ENCODE measurements at regions not wholly inside any gene's neighbourhood (a gene's known extent, or its start where the extent isn't known, plus 50 kb on each side); places are given as distances from the start of the nearest gene placed in this dataset.

DNA sequence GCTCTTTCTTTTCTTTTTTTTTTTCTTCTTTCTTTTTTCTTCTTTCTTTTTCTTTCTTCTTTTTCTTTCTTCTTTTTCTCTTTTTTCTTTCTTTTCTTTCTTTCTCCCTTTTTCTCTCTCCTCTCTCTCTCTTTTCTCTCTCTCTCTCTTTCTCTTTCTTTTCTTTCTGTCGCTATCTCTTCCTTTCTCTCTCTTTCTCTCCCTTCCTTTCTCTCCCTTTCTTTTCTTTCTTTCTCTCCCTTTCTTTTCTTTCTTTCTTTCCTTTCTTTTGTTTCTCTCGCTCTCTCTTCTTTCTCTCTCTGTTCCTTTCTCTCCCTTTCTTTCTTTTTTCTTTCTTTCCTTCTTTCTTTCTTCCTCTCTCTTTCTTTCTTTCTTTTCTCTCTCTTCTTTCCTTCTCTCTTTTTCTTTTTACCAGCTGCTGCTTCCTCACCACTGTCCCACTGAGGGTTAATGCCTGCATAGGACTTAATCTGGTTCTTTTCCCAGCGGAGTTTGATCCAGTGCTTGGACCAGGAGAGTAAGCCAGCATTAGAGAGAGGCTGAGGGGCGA, 145.4 kb upstream of the SIX2 start:
- no peak for DNase-seq
- no peaks in the 10 kb centered on the region for H3K36me3 ChIP-seq
- H3K4me1 ChIP-seq = no peaks in the 10 kb centered on the region
- no peak overlapping the region for H3K4me3 ChIP-seq
- H3K27me3 ChIP-seq = no peaks in the 10 kb centered on the region
- H3K27ac ChIP-seq = no peak overlapping the region
- TF ChIP-seq, protein P1, sequence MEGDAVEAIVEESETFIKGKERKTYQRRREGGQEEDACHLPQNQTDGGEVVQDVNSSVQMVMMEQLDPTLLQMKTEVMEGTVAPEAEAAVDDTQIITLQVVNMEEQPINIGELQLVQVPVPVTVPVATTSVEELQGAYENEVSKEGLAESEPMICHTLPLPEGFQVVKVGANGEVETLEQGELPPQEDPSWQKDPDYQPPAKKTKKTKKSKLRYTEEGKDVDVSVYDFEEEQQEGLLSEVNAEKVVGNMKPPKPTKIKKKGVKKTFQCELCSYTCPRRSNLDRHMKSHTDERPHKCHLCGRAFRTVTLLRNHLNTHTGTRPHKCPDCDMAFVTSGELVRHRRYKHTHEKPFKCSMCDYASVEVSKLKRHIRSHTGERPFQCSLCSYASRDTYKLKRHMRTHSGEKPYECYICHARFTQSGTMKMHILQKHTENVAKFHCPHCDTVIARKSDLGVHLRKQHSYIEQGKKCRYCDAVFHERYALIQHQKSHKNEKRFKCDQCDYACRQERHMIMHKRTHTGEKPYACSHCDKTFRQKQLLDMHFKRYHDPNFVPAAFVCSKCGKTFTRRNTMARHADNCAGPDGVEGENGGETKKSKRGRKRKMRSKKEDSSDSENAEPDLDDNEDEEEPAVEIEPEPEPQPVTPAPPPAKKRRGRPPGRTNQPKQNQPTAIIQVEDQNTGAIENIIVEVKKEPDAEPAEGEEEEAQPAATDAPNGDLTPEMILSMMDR (IDR thresholded peaks at IDR 0.05) = no peak
- no peak for TF ChIP-seq POLR2A (IDR thresholded peaks at IDR 0.05)
- no peaks in the 10 kb centered on the region for H3K9me3 ChIP-seq

DNA sequence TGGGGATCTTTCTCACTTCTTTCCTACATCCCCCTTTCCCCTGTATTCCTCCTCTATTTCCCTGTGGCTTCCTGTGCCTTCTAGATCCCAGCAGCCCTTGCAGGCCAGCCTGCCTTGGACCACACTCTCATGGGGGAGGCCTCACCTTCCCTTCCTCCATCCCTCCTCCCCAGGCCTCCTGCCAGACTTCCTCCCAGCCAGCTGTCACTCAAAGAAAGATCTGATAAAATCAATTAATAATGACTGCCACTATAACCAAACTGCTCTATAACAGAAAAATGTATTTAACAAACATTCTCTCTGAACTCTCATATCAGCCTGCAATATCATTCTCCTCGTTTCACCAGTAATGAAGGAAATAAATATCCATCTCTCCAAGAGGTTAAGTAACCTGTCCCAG, 144.9 kb upstream of the SIX2 start:
- TF ChIP-seq, protein P1 (IDR thresholded peaks at IDR 0.05) = no peak
- no peak for TF ChIP-seq POLR2A (IDR thresholded peaks at IDR 0.05)

DNA sequence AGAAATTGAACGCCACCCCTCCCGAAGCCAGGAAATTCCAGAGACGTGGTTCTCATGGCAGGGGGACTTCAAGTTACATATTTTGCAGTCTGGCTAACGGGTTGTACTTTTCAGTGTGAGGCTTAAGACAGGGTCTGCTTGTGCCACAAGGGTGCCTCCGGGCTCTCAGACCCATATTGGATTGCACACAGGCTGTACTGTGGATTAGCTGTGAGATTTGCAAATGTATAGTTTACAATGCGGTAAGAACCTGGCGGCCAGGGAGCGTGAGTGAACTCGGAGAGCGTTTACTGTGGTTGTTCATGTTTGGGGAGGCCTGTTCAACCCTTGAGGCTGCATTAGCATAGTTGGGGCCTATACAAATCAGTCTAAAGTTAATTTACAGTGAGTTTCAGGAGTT, 143.9 kb upstream of the SIX2 start:
- no peak overlapping the region for H3K4me3 ChIP-seq
- no peak overlapping the region for H3K27ac ChIP-seq
- no peak for DNase-seq
- no peaks in the 10 kb centered on the region for H3K36me3 ChIP-seq
- H3K27me3 ChIP-seq = no peaks in the 10 kb centered on the region
- no peaks in the 10 kb centered on the region for H3K9me3 ChIP-seq
- no peak for TF ChIP-seq POLR2A (IDR thresholded peaks at IDR 0.05)
- TF ChIP-seq, protein P1 (IDR thresholded peaks at IDR 0.05) = no peak
- H3K4me1 ChIP-seq = no peaks in the 10 kb centered on the region

More for the DNA sequence above, 144.9 kb upstream of the SIX2 start:
- Histone ChIP-seq H3K27ac (no peak overlapping the region), H3K4me3 (no peak overlapping the region), H3K27me3 (no peaks in the 10 kb centered on the region), H3K4me1 (no peaks in the 10 kb centered on the region), H3K36me3 (no peaks in the 10 kb centered on the region), H3K9me3 (no peaks in the 10 kb centered on the region)
- DNase-seq = no peak

DNA sequence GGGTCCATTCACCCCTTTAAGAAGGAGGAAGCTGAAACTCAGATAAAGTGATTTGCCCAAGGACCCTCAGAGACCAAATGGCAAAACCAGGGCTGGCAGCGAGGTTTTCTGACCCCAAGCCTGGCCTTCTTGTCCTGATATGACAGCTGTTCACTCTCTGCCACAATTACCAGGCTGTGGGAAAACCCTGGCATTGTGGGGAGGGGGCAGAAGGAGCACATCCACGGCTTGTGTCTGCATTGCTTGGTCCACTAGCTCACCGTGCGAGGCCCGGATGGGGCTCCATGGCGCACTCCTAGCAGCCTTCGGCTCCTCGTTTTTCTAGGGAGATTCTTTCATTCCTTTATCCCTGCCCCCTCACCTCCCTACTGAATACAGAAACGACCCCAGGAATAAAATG, 143.4 kb upstream of the SIX2 start:
- TF ChIP-seq POLR2A (IDR thresholded peaks at IDR 0.05) = no peak
- TF ChIP-seq, protein P1 (IDR thresholded peaks at IDR 0.05) = no peak
- Histone ChIP-seq H3K27ac (no peak overlapping the region), H3K4me3 (no peak overlapping the region), H3K36me3 (no peaks in the 10 kb centered on the region), H3K4me1 (no peaks in the 10 kb centered on the region), H3K27me3 (no peaks in the 10 kb centered on the region), H3K9me3 (no peaks in the 10 kb centered on the region)
- DNase-seq = no peak

DNA sequence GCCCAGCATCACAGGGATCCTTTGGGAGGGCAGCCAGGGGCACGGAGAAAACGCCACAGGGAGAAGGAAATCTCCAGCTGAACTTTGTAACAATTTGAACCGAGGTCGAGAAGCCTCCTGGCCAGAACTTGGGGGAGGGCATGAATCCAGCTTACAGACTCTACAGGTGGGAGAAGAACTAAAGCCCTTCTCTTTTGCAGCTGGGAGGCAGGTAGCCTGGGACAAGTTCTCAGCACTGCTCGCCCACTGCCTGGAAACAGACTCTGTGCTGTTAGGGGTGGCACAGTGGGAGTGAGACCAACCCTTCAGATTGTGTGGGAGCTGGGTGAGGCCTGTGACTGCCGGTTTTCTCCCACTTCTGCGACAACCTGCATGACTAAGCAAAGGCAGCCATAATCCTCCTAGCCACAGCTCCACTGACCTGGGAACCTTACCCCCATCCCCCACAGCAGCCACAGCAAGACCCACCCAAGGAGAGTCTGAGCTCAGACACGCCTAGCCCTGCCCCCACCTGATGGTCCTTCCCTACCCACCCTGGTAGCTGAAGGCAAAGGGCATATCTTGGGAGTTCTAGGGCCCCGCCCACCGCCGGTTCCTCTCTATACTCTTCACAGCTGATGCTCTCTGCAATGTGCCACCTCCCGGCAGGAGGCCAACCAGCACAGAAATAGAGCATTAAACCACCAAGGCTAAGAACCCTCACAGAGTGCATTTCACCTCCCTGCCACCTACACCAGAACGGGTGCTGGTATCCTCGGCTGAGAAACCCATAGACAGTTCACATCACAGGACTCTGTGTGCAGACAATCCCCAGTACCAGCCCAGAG, 136.0 kb upstream of the SIX2 start:
- no peak for TF ChIP-seq POLR2A (IDR thresholded peaks at IDR 0.05)
- TF ChIP-seq, protein P1 (IDR thresholded peaks at IDR 0.05) = no peak
- Histone ChIP-seq H3K27ac (no peak overlapping the region), H3K27me3 (no peaks in the 10 kb centered on the region), H3K4me3 (no peak overlapping the region), H3K9me3 (no peaks in the 10 kb centered on the region), H3K36me3 (no peaks in the 10 kb centered on the region), H3K4me1 (no peaks in the 10 kb centered on the region)
- no peak for DNase-seq
